ENCODE measurements at regions not wholly inside any gene's neighbourhood (a gene's known extent, or its start where the extent isn't known, plus 50 kb on each side); places are given as distances from the start of the nearest gene placed in this dataset.

DNA sequence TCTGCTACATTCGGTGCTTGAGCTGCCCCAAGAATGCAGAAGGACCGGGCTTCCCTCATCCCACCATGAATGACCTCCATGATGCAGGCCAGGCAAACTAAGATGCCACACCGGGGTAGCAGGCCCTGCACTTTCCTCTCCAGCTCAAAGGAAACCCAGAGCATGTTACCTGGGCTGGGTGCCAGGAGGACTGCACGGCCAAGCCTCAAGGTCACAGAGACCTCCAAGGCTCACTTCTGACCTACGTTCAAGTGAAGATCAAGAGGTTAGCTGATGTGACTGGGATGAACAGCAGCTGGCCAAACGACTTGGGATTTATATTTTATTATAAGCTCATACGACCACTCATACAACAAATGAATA lies 501.8 kb downstream of the CD83 start (continued):
- TF ChIP-seq, protein P1, sequence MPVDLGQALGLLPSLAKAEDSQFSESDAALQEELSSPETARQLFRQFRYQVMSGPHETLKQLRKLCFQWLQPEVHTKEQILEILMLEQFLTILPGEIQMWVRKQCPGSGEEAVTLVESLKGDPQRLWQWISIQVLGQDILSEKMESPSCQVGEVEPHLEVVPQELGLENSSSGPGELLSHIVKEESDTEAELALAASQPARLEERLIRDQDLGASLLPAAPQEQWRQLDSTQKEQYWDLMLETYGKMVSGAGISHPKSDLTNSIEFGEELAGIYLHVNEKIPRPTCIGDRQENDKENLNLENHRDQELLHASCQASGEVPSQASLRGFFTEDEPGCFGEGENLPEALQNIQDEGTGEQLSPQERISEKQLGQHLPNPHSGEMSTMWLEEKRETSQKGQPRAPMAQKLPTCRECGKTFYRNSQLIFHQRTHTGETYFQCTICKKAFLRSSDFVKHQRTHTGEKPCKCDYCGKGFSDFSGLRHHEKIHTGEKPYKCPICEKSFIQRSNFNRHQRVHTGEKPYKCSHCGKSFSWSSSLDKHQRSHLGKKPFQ (tag by site-specific recombination; IDR thresholded peaks at IDR 0.05): no peak
- TF ChIP-seq HOXD13 (CRISPR knock-in tag; IDR thresholded peaks at IDR 0.05; ENCODE audit: borderline replicate concordance): no peak

DNA sequence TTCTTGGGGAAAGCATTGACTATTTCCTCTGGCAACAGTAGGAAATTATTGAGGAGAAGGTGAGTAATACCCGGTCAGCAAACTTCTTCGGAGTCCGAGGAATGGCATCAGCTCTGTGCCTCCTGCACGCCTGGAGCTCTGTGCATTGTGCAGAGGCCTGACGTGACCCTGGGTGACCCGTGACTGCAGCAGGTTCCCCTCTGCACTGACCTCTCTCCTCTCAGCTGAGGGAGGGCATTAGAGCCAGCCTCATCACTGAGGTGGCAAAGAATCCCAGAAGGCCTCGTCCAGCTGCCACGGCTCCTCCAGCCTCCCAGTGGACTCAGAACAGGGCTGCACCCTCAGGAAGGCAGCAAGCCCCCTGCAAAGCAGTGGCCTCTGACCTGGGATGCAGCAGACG lies 502.9 kb downstream of the CD83 start:
- POLR2A ChIA-PET: no interaction called here
- CTCF ChIA-PET: no interaction called here

DNA sequence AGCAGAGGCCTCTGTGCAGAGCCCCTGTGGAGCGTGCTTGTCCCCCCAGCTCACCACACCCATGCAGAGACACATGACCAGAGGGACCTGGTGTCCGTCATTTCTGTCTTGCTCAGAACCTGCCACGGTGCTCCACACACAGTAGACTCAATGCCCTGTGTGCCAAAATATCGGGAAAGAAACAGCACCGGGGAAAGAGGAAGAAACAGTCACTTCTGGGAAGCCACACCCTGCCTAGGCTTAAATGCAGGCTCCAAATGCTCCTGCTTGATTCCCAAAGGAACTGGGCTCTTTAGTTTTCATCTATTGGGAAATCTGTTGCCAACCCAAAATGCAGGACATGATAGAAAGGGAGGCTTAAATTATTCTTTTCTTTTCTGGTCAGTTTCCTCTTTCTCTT lies 503.9 kb downstream of the CD83 start:
- H3K4me1 ChIP-seq (ENCODE audit: control insufficient read depth, insufficient read depth, low read length): no peaks in the 10 kb centered on the region
- no peaks in the 10 kb centered on the region for H3K9me3 ChIP-seq (ENCODE audit: control insufficient read depth, insufficient read depth, low read depth, low read length)
- POLR2A ChIA-PET: no interaction called here
- no peak overlapping the region for H3K4me3 ChIP-seq (ENCODE audit: low read depth, low read length)
- CTCF ChIA-PET: no interaction called here
- no peak for TF ChIP-seq SALL2 (tag by site-specific recombination; IDR thresholded peaks at IDR 0.05; ENCODE audit: borderline replicate concordance)
- TF ChIP-seq, protein P2, sequence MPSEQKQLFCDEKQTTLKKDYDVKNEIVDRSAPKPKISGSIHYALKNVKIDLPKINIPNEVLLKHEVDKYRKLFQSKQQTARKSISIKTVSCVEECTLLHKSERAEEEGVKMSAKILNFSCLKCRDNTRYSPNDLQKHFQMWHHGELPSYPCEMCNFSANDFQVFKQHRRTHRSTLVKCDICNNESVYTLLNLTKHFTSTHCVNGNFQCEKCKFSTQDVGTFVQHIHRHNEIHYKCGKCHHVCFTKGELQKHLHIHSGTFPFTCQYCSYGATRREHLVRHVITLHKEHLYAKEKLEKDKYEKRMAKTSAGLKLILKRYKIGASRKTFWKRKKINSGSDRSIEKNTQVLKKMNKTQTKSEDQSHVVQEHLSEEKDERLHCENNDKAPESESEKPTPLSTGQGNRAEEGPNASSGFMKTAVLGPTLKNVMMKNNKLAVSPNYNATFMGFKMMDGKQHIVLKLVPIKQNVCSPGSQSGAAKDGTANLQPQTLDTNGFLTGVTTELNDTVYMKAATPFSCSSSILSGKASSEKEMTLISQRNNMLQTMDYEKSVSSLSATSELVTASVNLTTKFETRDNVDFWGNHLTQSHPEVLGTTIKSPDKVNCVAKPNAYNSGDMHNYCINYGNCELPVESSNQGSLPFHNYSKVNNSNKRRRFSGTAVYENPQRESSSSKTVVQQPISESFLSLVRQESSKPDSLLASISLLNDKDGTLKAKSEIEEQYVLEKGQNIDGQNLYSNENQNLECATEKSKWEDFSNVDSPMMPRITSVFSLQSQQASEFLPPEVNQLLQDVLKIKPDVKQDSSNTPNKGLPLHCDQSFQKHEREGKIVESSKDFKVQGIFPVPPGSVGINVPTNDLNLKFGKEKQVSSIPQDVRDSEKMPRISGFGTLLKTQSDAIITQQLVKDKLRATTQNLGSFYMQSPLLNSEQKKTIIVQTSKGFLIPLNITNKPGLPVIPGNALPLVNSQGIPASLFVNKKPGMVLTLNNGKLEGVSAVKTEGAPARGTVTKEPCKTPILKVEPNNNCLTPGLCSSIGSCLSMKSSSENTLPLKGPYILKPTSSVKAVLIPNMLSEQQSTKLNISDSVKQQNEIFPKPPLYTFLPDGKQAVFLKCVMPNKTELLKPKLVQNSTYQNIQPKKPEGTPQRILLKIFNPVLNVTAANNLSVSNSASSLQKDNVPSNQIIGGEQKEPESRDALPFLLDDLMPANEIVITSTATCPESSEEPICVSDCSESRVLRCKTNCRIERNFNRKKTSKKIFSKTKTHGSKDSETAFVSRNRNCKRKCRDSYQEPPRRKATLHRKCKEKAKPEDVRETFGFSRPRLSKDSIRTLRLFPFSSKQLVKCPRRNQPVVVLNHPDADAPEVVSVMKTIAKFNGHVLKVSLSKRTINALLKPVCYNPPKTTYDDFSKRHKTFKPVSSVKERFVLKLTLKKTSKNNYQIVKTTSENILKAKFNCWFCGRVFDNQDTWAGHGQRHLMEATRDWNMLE (tag by site-specific recombination; conservative IDR thresholded peaks at IDR 0.05; ENCODE audit: low read depth): no peak
- TF ChIP-seq KLF16 (tag by site-specific recombination; IDR thresholded peaks at IDR 0.05): no peak
- TF ChIP-seq ZIC2 (tag by site-specific recombination; IDR thresholded peaks at IDR 0.05): no peak
- TF ChIP-seq ZNF677 (tag by site-specific recombination; IDR thresholded peaks at IDR 0.05): no peak
- TF ChIP-seq, protein P3, sequence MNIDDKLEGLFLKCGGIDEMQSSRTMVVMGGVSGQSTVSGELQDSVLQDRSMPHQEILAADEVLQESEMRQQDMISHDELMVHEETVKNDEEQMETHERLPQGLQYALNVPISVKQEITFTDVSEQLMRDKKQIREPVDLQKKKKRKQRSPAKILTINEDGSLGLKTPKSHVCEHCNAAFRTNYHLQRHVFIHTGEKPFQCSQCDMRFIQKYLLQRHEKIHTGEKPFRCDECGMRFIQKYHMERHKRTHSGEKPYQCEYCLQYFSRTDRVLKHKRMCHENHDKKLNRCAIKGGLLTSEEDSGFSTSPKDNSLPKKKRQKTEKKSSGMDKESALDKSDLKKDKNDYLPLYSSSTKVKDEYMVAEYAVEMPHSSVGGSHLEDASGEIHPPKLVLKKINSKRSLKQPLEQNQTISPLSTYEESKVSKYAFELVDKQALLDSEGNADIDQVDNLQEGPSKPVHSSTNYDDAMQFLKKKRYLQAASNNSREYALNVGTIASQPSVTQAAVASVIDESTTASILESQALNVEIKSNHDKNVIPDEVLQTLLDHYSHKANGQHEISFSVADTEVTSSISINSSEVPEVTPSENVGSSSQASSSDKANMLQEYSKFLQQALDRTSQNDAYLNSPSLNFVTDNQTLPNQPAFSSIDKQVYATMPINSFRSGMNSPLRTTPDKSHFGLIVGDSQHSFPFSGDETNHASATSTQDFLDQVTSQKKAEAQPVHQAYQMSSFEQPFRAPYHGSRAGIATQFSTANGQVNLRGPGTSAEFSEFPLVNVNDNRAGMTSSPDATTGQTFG (tag by site-specific recombination; IDR thresholded peaks at IDR 0.05; ENCODE audit: borderline replicate concordance): no peak
- TF ChIP-seq HOXC10 (CRISPR knock-in tag; IDR thresholded peaks at IDR 0.05): no peak
- no peak overlapping the region for H3K27ac ChIP-seq (ENCODE audit: extremely low read depth, low read depth, low read length)
- H3K36me3 ChIP-seq (ENCODE audit: control insufficient read depth in 2 of 2, insufficient read depth in 1 of 2, low read length in 2 of 2): no peaks in the 10 kb centered on the region

More for the DNA sequence above, 502.9 kb downstream of the CD83 start:
- Histone ChIP-seq H3K36me3 (ENCODE audit: control insufficient read depth in 2 of 2, insufficient read depth in 1 of 2, low read length in 2 of 2) (no peaks in the 10 kb centered on the region), H3K27ac (ENCODE audit: extremely low read depth, low read depth, low read length) (no peak overlapping the region), H3K4me3 (ENCODE audit: low read depth, low read length) (no peak overlapping the region), H3K9me3 (ENCODE audit: control insufficient read depth, insufficient read depth, low read depth, low read length) (no peaks in the 10 kb centered on the region), H3K4me1 (ENCODE audit: control insufficient read depth, insufficient read depth, low read length) (no peaks in the 10 kb centered on the region)
- TF ChIP-seq ZNF791 (tag by site-specific recombination; IDR thresholded peaks at IDR 0.05): no peak
- no peak for TF ChIP-seq ZNF626 (tag by site-specific recombination; IDR thresholded peaks at IDR 0.05)
- no peak for TF ChIP-seq BCL11A (tag by site-specific recombination; IDR thresholded peaks at IDR 0.05; ENCODE audit: low read depth)
- no peak for TF ChIP-seq ZNF292 (tag by site-specific recombination; IDR thresholded peaks at IDR 0.05; ENCODE audit: borderline replicate concordance, low read depth)
- TF ChIP-seq ZNF48 (tag by site-specific recombination; IDR thresholded peaks at IDR 0.05): no peak
- TF ChIP-seq, protein P4, sequence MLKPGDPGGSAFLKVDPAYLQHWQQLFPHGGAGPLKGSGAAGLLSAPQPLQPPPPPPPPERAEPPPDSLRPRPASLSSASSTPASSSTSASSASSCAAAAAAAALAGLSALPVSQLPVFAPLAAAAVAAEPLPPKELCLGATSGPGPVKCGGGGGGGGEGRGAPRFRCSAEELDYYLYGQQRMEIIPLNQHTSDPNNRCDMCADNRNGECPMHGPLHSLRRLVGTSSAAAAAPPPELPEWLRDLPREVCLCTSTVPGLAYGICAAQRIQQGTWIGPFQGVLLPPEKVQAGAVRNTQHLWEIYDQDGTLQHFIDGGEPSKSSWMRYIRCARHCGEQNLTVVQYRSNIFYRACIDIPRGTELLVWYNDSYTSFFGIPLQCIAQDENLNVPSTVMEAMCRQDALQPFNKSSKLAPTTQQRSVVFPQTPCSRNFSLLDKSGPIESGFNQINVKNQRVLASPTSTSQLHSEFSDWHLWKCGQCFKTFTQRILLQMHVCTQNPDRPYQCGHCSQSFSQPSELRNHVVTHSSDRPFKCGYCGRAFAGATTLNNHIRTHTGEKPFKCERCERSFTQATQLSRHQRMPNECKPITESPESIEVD (tag by site-specific recombination; IDR thresholded peaks at IDR 0.05): no peak
- TF ChIP-seq, protein P5, sequence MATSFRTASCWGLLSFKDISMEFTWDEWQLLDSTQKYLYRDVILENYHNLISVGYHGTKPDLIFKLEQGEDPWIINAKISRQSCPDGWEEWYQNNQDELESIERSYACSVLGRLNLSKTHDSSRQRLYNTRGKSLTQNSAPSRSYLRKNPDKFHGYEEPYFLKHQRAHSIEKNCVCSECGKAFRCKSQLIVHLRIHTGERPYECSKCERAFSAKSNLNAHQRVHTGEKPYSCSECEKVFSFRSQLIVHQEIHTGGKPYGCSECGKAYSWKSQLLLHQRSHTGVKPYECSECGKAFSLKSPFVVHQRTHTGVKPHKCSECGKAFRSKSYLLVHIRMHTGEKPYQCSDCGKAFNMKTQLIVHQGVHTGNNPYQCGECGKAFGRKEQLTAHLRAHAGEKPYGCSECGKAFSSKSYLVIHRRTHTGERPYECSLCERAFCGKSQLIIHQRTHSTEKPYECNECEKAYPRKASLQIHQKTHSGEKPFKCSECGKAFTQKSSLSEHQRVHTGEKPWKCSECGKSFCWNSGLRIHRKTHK (tag by site-specific recombination; IDR thresholded peaks at IDR 0.05): no peak
- TF ChIP-seq, protein P6, sequence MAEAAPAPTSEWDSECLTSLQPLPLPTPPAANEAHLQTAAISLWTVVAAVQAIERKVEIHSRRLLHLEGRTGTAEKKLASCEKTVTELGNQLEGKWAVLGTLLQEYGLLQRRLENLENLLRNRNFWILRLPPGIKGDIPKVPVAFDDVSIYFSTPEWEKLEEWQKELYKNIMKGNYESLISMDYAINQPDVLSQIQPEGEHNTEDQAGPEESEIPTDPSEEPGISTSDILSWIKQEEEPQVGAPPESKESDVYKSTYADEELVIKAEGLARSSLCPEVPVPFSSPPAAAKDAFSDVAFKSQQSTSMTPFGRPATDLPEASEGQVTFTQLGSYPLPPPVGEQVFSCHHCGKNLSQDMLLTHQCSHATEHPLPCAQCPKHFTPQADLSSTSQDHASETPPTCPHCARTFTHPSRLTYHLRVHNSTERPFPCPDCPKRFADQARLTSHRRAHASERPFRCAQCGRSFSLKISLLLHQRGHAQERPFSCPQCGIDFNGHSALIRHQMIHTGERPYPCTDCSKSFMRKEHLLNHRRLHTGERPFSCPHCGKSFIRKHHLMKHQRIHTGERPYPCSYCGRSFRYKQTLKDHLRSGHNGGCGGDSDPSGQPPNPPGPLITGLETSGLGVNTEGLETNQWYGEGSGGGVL (tag by site-specific recombination; IDR thresholded peaks at IDR 0.05): no peak
- TF ChIP-seq OSR2 (tag by site-specific recombination; IDR thresholded peaks at IDR 0.05): no peak
- TF ChIP-seq ZNF747 (tag by site-specific recombination; IDR thresholded peaks at IDR 0.05): no peak
